Vagina (tissue), 2 donors: ENCODE measurements at regions not wholly inside any gene's neighbourhood (a gene's known extent, or its start where the extent isn't known, plus 50 kb on each side); places are given as distances from the start of the nearest gene placed in this dataset.

Source experiments
- POLR2A ChIP-seq, 2 donors: fragments of 450-650 bp; IDR thresholded peaks; one replicate each; pipeline ENCODE4 v1.6.1; 2017; ENCODE audit warnings: antibody characterized with exemption in 2 of 2, mild to moderate bottlenecking in 2 of 2, moderate library complexity in 2 of 2
- POLR2AphosphoS5 ChIP-seq, 2 donors: sonication (generic); formaldehyde crosslinking; IDR thresholded peaks; one replicate each; pipeline ENCODE4 v1.9.0; 2017; ENCODE audit warnings: antibody characterized with exemption in 2 of 2, mild to moderate bottlenecking in 2 of 2, low read depth in 1 of 2; ENCODE audit not compliant: insufficient read depth in 1 of 2
- TF ChIP-seq, protein P1 (sequence below), 3 experiments: fragments of 450-650 bp in 2 of 3; fragments of 200-600 bp in 1 of 3; sonication (generic) in 1 of 3; IDR thresholded peaks; one replicate each; pipeline ENCODE4 v1.5.1; 2017 to 2019; ENCODE audit warnings: antibody characterized with exemption in 3 of 3, mild to moderate bottlenecking in 2 of 3, moderate library complexity in 2 of 3

DNA sequence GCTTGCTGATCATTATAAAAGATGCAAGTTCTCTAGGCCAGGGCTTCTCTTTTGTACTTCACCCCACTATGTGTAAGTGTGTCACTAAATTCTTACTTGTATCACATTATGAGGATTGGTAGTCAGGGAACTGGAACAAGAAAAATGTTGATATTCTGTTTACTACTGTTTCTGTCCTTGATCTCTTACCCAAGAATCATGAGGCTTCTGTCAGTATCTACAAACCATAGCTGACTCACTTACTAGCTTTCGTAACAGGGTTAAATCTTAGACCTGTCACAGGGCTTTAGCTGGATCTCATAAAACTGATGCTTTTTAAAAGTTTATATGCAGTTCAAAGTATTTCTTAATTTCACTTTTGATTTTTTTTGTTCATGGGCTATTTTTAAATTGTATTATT is 681.2 kb downstream of the PLPP3 start:
- TF ChIP-seq POLR2A (IDR thresholded peaks at IDR 0.05) (no peak), POLR2AphosphoS5 (IDR thresholded peaks at IDR 0.05; ENCODE audit: insufficient read depth in 1 of 2, low read depth in 1 of 2) (peak; percentile 30 to 91)
- TF ChIP-seq, protein P1, sequence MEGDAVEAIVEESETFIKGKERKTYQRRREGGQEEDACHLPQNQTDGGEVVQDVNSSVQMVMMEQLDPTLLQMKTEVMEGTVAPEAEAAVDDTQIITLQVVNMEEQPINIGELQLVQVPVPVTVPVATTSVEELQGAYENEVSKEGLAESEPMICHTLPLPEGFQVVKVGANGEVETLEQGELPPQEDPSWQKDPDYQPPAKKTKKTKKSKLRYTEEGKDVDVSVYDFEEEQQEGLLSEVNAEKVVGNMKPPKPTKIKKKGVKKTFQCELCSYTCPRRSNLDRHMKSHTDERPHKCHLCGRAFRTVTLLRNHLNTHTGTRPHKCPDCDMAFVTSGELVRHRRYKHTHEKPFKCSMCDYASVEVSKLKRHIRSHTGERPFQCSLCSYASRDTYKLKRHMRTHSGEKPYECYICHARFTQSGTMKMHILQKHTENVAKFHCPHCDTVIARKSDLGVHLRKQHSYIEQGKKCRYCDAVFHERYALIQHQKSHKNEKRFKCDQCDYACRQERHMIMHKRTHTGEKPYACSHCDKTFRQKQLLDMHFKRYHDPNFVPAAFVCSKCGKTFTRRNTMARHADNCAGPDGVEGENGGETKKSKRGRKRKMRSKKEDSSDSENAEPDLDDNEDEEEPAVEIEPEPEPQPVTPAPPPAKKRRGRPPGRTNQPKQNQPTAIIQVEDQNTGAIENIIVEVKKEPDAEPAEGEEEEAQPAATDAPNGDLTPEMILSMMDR (IDR thresholded peaks at IDR 0.05), result no peak
